ENCODE measurements at regions not wholly inside any gene's neighbourhood (a gene's known extent, or its start where the extent isn't known, plus 50 kb on each side); places are given as distances from the start of the nearest gene placed in this dataset.

- Histone ChIP-seq H3K9ac (replicated peaks in 1 of 4; ENCODE audit: extremely low read depth in 1 of 4, low read depth in 3 of 4, low read length in 3 of 4) (no peak overlapping the region), H3K56ac (replicated peaks; ENCODE audit: insufficient read length, low read depth, low read length) (no peak overlapping the region), H4K91ac (replicated peaks; ENCODE audit: insufficient read length, low read length) (no peak overlapping the region), H2AK5ac (ENCODE audit: low read depth, low read length) (no peak overlapping the region), H2BK15ac (ENCODE audit: low read length) (no peak overlapping the region), H3K18ac (ENCODE audit: extremely low read depth, low read length) (no peak overlapping the region), H3K4me2 (ENCODE audit: insufficient read depth in 1 of 2, low read depth in 2 of 2, low read length in 2 of 2) (no peak overlapping the region), H4K5ac (ENCODE audit: insufficient read length, low read depth, low read length) (no peak overlapping the region), H3K4me3 (ENCODE audit: extremely low read depth in 1 of 4, insufficient read depth in 2 of 4, low read depth in 3 of 4, low read length in 4 of 4) (no peak overlapping the region), H2BK120ac (replicated peaks; ENCODE audit: low read depth, low read length) (peak overlapping the region; percentile 31), H3K79me1 (ENCODE audit: low read depth, low read length) (no peaks in the 10 kb centered on the region), H4K8ac (ENCODE audit: extremely low read depth, insufficient read depth, low read length) (no peak overlapping the region), H3K23me2 (ENCODE audit: low read depth, low read length) (no peaks in the 10 kb centered on the region), H3K27ac (ENCODE audit: low read depth, low read length) (no peak overlapping the region), H3K36me3 (ENCODE audit: control insufficient read depth in 2 of 4, insufficient read depth in 4 of 4, low read length in 3 of 4) (no peaks in the 10 kb centered on the region), H3K9me3 (ENCODE audit: insufficient read depth in 2 of 2, low read depth in 1 of 2, low read length in 1 of 2) (no peaks in the 10 kb centered on the region), H2BK5ac (ENCODE audit: low read depth, low read length) (no peak overlapping the region), H3K4ac (replicated peaks; ENCODE audit: insufficient read length, low read depth, low read length) (no peak overlapping the region), H3K14ac (ENCODE audit: insufficient read length) (no peak overlapping the region), H2BK12ac (ENCODE audit: low read depth, low read length) (no peak overlapping the region), H4K20me1 (replicated peaks in 1 of 2; ENCODE audit: control insufficient read depth in 1 of 2, insufficient read depth in 2 of 2, low read length in 2 of 2) (no peaks in the 10 kb centered on the region), H2AFZ (ENCODE audit: low read length) (0 out of 2 replicates have a peak overlapping the region, but pooled peaks have one; percentile 15), H3K27me3 (replicated peaks in 1 of 4; ENCODE audit: control insufficient read depth in 3 of 4, extremely low read depth in 1 of 4, insufficient read depth in 3 of 4, low read length in 3 of 4) (no peaks in the 10 kb centered on the region), H3K23ac (ENCODE audit: insufficient read length) (no peak overlapping the region), H3K4me1 (replicated peaks in 1 of 4; ENCODE audit: control insufficient read depth in 3 of 4, insufficient read depth in 4 of 4, low read length in 3 of 4) (peaks cover 0 to 2% (median 0%) of the 10 kb centered on the region in 4 experiments; a peak in 4 of 7 replicates), H2BK20ac (ENCODE audit: low read length) (no peak overlapping the region), H3K79me2 (ENCODE audit: control insufficient read depth in 1 of 2, insufficient read depth in 2 of 2, low read length in 2 of 2) (no peaks in the 10 kb centered on the region)
- FAIRE-seq (no peak), DNase-seq (ENCODE audit: low read depth in 1 of 2, low spot score in 2 of 2) (no peak)
- 92% methylated on average over 1 of the region's 1 CpG; no CpG with 5 or more reads in 1 of the 2 experiments for WGBS, 2 experiments (ENCODE audit: extremely low coverage in 1 of 2, insufficient coverage in 1 of 2, insufficient read length in 1 of 2, insufficient replicate concordance in 2 of 2, low coverage in 1 of 2, low lambda C conversion rate in 2 of 2, missing lambda C conversion rate in 1 of 2)
- ChIA-PET CTCF (ENCODE audit: partially characterized antibody) (no interaction called here), POLR2A (ENCODE audit: partially characterized antibody) (no interaction called here)
- TF ChIP-seq MAX (IDR thresholded peaks at IDR 0.05) = no peak
- TF ChIP-seq POU5F1 (IDR thresholded peaks at IDR 0.05; ENCODE audit: low read depth, low read length) = no peak
- TF ChIP-seq KDM5A (IDR thresholded peaks at IDR 0.05; ENCODE audit: low read length) = no peak
- no peak for TF ChIP-seq CHD2 (IDR thresholded peaks at IDR 0.05; ENCODE audit: low read length)
- no peak for TF ChIP-seq MAFK (IDR thresholded peaks at IDR 0.05; ENCODE audit: low read depth, low read length)
- no peak for TF ChIP-seq NANOG (IDR thresholded peaks at IDR 0.05; ENCODE audit: insufficient read depth, low read depth, low read length, poor library complexity, severe bottlenecking)
- TF ChIP-seq JUN (IDR thresholded peaks at IDR 0.05; ENCODE audit: low read depth, low read length) = no peak
These were observed 206.2 kb upstream of the ADRA1D start for GRCh38 chr20:4455301-4455701.

All from H1 (cell line).